ENCODE measurements at regions not wholly inside any gene's neighbourhood (a gene's known extent, or its start where the extent isn't known, plus 50 kb on each side); places are given as distances from the start of the nearest gene placed in this dataset.
A peak's percentile ranks its signal among the peaks of the same experiment; 100 is the strongest.

GRCh38 chr11:15341587-15341986, 226.9 kb downstream of the INSC start:
- Mint-ChIP-seq H3K4me3 (ENCODE audit: unreplicated experiment) (no peak overlapping the region), H3K9me3 (ENCODE audit: unreplicated experiment) (no peaks in the 10 kb centered on the region), H3K36me3 (ENCODE audit: insufficient read depth, unreplicated experiment) (no peaks in the 10 kb centered on the region), H3K4me1 (ENCODE audit: insufficient read depth, unreplicated experiment) (no peaks in the 10 kb centered on the region), H3K27me3 (ENCODE audit: insufficient read depth, unreplicated experiment) (peaks cover 33% of the 10 kb centered on the region), H3K27ac (ENCODE audit: low read depth, unreplicated experiment) (no peak overlapping the region)
- DNase-seq (ENCODE audit: unreplicated experiment), result no peak
- intact Hi-C loops (cut with micrococcal nuclease), result no loop called here
- ChIA-PET POLR2A (no interaction called here), CTCF (interaction anchor here (0.6 kb wide), 1 partner anchor 11 kb away, joined by 8 read pairs; no protein-coding TSS in a partner anchor)
- no TSS peak for BruUV-seq (replicated peaks)
- TF ChIP-seq, protein P1, sequence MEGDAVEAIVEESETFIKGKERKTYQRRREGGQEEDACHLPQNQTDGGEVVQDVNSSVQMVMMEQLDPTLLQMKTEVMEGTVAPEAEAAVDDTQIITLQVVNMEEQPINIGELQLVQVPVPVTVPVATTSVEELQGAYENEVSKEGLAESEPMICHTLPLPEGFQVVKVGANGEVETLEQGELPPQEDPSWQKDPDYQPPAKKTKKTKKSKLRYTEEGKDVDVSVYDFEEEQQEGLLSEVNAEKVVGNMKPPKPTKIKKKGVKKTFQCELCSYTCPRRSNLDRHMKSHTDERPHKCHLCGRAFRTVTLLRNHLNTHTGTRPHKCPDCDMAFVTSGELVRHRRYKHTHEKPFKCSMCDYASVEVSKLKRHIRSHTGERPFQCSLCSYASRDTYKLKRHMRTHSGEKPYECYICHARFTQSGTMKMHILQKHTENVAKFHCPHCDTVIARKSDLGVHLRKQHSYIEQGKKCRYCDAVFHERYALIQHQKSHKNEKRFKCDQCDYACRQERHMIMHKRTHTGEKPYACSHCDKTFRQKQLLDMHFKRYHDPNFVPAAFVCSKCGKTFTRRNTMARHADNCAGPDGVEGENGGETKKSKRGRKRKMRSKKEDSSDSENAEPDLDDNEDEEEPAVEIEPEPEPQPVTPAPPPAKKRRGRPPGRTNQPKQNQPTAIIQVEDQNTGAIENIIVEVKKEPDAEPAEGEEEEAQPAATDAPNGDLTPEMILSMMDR (IDR thresholded peaks at IDR 0.05; ENCODE audit: unreplicated experiment), result no peak

DNA sequence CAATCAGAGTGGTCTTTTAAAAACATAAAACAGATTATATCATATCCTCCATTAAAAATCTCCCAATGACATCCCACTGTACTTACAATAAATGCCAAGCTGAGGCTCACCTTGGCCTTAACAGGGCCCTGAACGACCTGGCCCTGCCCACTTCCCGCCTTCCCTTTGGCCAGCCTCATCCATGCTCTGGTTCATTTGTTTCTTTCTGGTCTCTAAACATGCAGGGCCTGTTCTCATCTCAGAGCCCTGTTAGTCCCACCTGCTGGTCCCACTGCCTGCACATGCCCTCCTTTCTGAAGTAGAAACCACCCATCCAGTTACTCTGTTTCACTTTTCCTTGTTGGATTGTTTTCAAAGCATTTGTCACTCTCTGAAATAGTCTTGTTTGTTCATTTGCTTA, 227.4 kb downstream of the INSC start:
- Mint-ChIP-seq H3K27ac (ENCODE audit: low read depth, unreplicated experiment) (no peak overlapping the region), H3K36me3 (ENCODE audit: insufficient read depth, unreplicated experiment) (no peaks in the 10 kb centered on the region), H3K27me3 (ENCODE audit: insufficient read depth, unreplicated experiment) (peaks cover 31% of the 10 kb centered on the region), H3K4me3 (ENCODE audit: unreplicated experiment) (no peak overlapping the region), H3K4me1 (ENCODE audit: insufficient read depth, unreplicated experiment) (peaks cover 1% of the 10 kb centered on the region), H3K9me3 (ENCODE audit: unreplicated experiment) (no peaks in the 10 kb centered on the region)
- no peak for DNase-seq (ENCODE audit: unreplicated experiment)
- TF ChIP-seq, protein P1 (IDR thresholded peaks at IDR 0.05; ENCODE audit: unreplicated experiment), result no peak
- BruUV-seq (replicated peaks), result no TSS peak
- CTCF ChIA-PET, result interaction anchor here (0.6 kb wide), 1 partner anchor 12 kb away, joined by 8 read pairs; no protein-coding TSS in a partner anchor
- POLR2A ChIA-PET, result no interaction called here
- intact Hi-C loops (cut with micrococcal nuclease), result no loop called here

DNA sequence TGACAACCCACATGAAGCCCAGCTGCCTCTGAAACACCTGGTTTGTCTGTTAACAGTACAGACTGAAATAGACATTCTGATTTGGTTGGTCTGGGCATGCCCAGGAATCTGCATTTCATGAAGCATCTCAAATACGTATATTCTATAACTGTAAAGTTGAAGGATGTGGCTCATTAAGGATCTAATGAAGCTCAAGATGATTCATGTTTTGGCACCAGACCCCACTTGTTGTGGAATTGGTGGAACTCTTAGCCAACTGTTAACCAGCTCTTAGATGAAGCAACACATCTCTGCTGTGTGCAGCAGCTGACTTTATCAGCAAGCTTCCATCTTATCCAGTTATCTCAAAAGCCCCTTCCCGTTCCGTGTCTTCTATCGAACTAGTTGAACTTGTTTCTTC, 232.2 kb downstream of the INSC start:
- no peak overlapping the region for H3K27ac Mint-ChIP-seq (ENCODE audit: low read depth, unreplicated experiment)
- H3K4me1 Mint-ChIP-seq (ENCODE audit: insufficient read depth, unreplicated experiment), result peaks cover 4% of the 10 kb centered on the region
- H3K4me3 Mint-ChIP-seq (ENCODE audit: unreplicated experiment), result no peak overlapping the region
- no TSS peak for BruUV-seq (replicated peaks)
- ChIA-PET POLR2A (no interaction called here), CTCF (interaction anchor here (0.6 to 1.2 kb wide), 2 partner anchors 11 to 20 kb away, joined by 3 to 5 read pairs; no protein-coding TSS in a partner anchor)
- H3K36me3 Mint-ChIP-seq (ENCODE audit: insufficient read depth, unreplicated experiment), result no peaks in the 10 kb centered on the region
- TF ChIP-seq, protein P1 (IDR thresholded peaks at IDR 0.05; ENCODE audit: unreplicated experiment), result no peak
- peaks cover 24% of the 10 kb centered on the region for H3K27me3 Mint-ChIP-seq (ENCODE audit: insufficient read depth, unreplicated experiment)
- H3K9me3 Mint-ChIP-seq (ENCODE audit: unreplicated experiment), result no peaks in the 10 kb centered on the region
- DNase-seq (ENCODE audit: unreplicated experiment), result peak; percentile 32
- intact Hi-C loops (cut with micrococcal nuclease), result no loop called here

- TF ChIP-seq, protein P1 (IDR thresholded peaks at IDR 0.05; ENCODE audit: unreplicated experiment), result no peak
- POLR2A ChIA-PET, result no interaction called here
- intact Hi-C loops (cut with micrococcal nuclease), result no loop called here
- Mint-ChIP-seq H3K36me3 (ENCODE audit: insufficient read depth, unreplicated experiment) (no peaks in the 10 kb centered on the region), H3K27ac (ENCODE audit: low read depth, unreplicated experiment) (no peak overlapping the region), H3K27me3 (ENCODE audit: insufficient read depth, unreplicated experiment) (peaks cover 29% of the 10 kb centered on the region), H3K9me3 (ENCODE audit: unreplicated experiment) (no peaks in the 10 kb centered on the region), H3K4me1 (ENCODE audit: insufficient read depth, unreplicated experiment) (peaks cover 4% of the 10 kb centered on the region), H3K4me3 (ENCODE audit: unreplicated experiment) (no peak overlapping the region)
- BruUV-seq (replicated peaks), result no TSS peak
- CTCF ChIA-PET, result no interaction called here
- no peak for DNase-seq (ENCODE audit: unreplicated experiment)
These were observed 233.4 kb downstream of the INSC start for GRCh38 chr11:15347969-15348734.
